WTC11 (cell line): ENCODE measurements at regions not wholly inside any gene's neighbourhood (a gene's known extent, or its start where the extent isn't known, plus 50 kb on each side); places are given as distances from the start of the nearest gene placed in this dataset.

Source experiments
- CREB1 ChIP-seq: sonication (generic); formaldehyde crosslinking; IDR thresholded peaks from 2 replicates; pipeline ENCODE4 v1.8.0; 2023; ENCODE audit warnings: mild to moderate bottlenecking, missing genetic modification reagents
- CTCF ChIP-seq: fragments of 200-600 bp; IDR thresholded peaks from 2 replicates; pipeline ENCODE4 v1.8.0; 2022; ENCODE audit warnings: antibody characterized with exemption
- PRDM15 ChIP-seq: sonication (generic); formaldehyde crosslinking; IDR thresholded peaks from 2 replicates; pipeline ENCODE4 v1.8.0; 2022; ENCODE audit warnings: missing genetic modification reagents
- SP1 ChIP-seq: sonication (generic); formaldehyde crosslinking; conservative IDR thresholded peaks from 2 replicates; pipeline ENCODE4 v1.8.1; 2022; ENCODE audit warnings: missing genetic modification reagents

GRCh38 chr4:112802780-112803179 is 165.8 kb downstream of the LARP7 start:
- TF ChIP-seq PRDM15 (no peak), SP1 (CRISPR knock-in tag) (no peak), CTCF (no peak), CREB1 (CRISPR knock-in tag) (no peak)
